HG02763 (cell line): ENCODE measurements at regions not wholly inside any gene's neighbourhood (a gene's known extent, or its start where the extent isn't known, plus 50 kb on each side); places are given as distances from the start of the nearest gene placed in this dataset.

Experiments
- ATAC-seq: cut with Tn5 transposase; IDR thresholded peaks from one replicate; pipeline ENCODE4 v1.9.1; 2021; ENCODE audit warnings: mild to moderate bottlenecking, moderate library complexity; ENCODE audit not compliant: unreplicated experiment

- no peak for ATAC-seq
These were observed 735.4 kb downstream of the PTPRU start for GRCh38 chr1:29971703-29972102.

- no peak for ATAC-seq
These were observed 734.5 kb downstream of the PTPRU start for GRCh38 chr1:29970747-29971325.

- no peak for ATAC-seq
These were observed 733.3 kb downstream of the PTPRU start for GRCh38 chr1:29969576-29969975.

- no peak for ATAC-seq
These were observed 730.9 kb downstream of the PTPRU start for GRCh38 chr1:29967261-29967660.

GRCh38 chr1:29966526-29967045, 730.3 kb downstream of the PTPRU start:
- ATAC-seq = no peak

GRCh38 chr1:29964718-29965533, 728.6 kb downstream of the PTPRU start:
- ATAC-seq = no peak

GRCh38 chr1:29963946-29964345, 727.6 kb downstream of the PTPRU start:
- ATAC-seq = no peak

- ATAC-seq = no peak
These were observed 726.5 kb downstream of the PTPRU start for GRCh38 chr1:29962831-29963247.

GRCh38 chr1:29962336-29962735, 726.0 kb downstream of the PTPRU start:
- no peak for ATAC-seq

GRCh38 chr1:29961293-29962059, 725.2 kb downstream of the PTPRU start:
- ATAC-seq = no peak

GRCh38 chr1:29960876-29961275, 724.6 kb downstream of the PTPRU start:
- no peak for ATAC-seq

GRCh38 chr1:29960156-29960755, 723.9 kb downstream of the PTPRU start:
- no peak for ATAC-seq

GRCh38 chr1:29959356-29959755, 723.0 kb downstream of the PTPRU start:
- no peak for ATAC-seq

GRCh38 chr1:29958271-29958670, 721.9 kb downstream of the PTPRU start:
- no peak for ATAC-seq

- no peak for ATAC-seq
These were observed 720.2 kb downstream of the PTPRU start for GRCh38 chr1:29956349-29957030.

- ATAC-seq = no peak
These were observed 718.3 kb downstream of the PTPRU start for GRCh38 chr1:29954591-29954990.

GRCh38 chr1:29953961-29954360, 717.6 kb downstream of the PTPRU start:
- ATAC-seq = no peak

GRCh38 chr1:29949676-29950075, 713.4 kb downstream of the PTPRU start:
- no peak for ATAC-seq

GRCh38 chr1:29948581-29948980, 712.3 kb downstream of the PTPRU start:
- no peak for ATAC-seq

- ATAC-seq = no peak
These were observed 709.7 kb downstream of the PTPRU start for GRCh38 chr1:29946057-29946456.

- no peak for ATAC-seq
These were observed 709.1 kb downstream of the PTPRU start for GRCh38 chr1:29945426-29945825.
